ENCODE measurements at regions not wholly inside any gene's neighbourhood (a gene's known extent, or its start where the extent isn't known, plus 50 kb on each side); places are given as distances from the start of the nearest gene placed in this dataset.

- intact Hi-C loops (cut with micrococcal nuclease; ENCODE audit: unreplicated experiment): no loop called here
- ChIA-PET POLR2A (ENCODE audit: low non-redundant PET) (no interaction called here), CTCF (no interaction called here)
These were observed 142.4 kb downstream of the CAAP1 start for GRCh38 chr9:26750162-26750561.

GRCh38 chr9:26748449-26749058 is 144.0 kb downstream of the CAAP1 start:
- intact Hi-C loops (cut with micrococcal nuclease; ENCODE audit: unreplicated experiment): no loop called here
- no peak overlapping the region for H3K4me3 ChIP-seq (ENCODE audit: low read depth, low read length, poor library complexity, severe bottlenecking)
- no peaks in the 10 kb centered on the region for H3K4me1 ChIP-seq (ENCODE audit: insufficient read depth, low read length, poor library complexity, severe bottlenecking)
- no peak for DNase-seq (ENCODE audit: low spot score)
- H3K27me3 ChIP-seq (replicated peaks; ENCODE audit: insufficient read depth, low read depth, low read length, poor library complexity): no peaks in the 10 kb centered on the region
- TF ChIP-seq, protein P1, sequence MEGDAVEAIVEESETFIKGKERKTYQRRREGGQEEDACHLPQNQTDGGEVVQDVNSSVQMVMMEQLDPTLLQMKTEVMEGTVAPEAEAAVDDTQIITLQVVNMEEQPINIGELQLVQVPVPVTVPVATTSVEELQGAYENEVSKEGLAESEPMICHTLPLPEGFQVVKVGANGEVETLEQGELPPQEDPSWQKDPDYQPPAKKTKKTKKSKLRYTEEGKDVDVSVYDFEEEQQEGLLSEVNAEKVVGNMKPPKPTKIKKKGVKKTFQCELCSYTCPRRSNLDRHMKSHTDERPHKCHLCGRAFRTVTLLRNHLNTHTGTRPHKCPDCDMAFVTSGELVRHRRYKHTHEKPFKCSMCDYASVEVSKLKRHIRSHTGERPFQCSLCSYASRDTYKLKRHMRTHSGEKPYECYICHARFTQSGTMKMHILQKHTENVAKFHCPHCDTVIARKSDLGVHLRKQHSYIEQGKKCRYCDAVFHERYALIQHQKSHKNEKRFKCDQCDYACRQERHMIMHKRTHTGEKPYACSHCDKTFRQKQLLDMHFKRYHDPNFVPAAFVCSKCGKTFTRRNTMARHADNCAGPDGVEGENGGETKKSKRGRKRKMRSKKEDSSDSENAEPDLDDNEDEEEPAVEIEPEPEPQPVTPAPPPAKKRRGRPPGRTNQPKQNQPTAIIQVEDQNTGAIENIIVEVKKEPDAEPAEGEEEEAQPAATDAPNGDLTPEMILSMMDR (conservative IDR thresholded peaks at IDR 0.05; ENCODE audit: low read depth, low read length): no peak
- no peak for TF ChIP-seq EZH2 (IDR thresholded peaks at IDR 0.05; ENCODE audit: borderline replicate concordance, low read depth, low read length, poor library complexity, severe bottlenecking)
- ChIA-PET POLR2A (ENCODE audit: low non-redundant PET) (no interaction called here), CTCF (no interaction called here)
- no peaks in the 10 kb centered on the region for H3K9me3 ChIP-seq (ENCODE audit: low read depth, low read length, poor library complexity, severe bottlenecking)
- no TSS peak for BruUV-seq (replicated peaks)
- no peaks in the 10 kb centered on the region for H3K36me3 ChIP-seq (ENCODE audit: insufficient read depth, low read length, poor library complexity, severe bottlenecking)
- no peak overlapping the region for H3K27ac ChIP-seq (ENCODE audit: low read depth, low read length, poor library complexity, severe bottlenecking)

More at GRCh38 chr9:26750162-26750561, 142.4 kb downstream of the CAAP1 start:
- Histone ChIP-seq H3K27ac (ENCODE audit: low read depth, low read length, poor library complexity, severe bottlenecking) (no peak overlapping the region), H3K36me3 (ENCODE audit: insufficient read depth, low read length, poor library complexity, severe bottlenecking) (no peaks in the 10 kb centered on the region), H3K4me3 (ENCODE audit: low read depth, low read length, poor library complexity, severe bottlenecking) (no peak overlapping the region), H3K27me3 (replicated peaks; ENCODE audit: insufficient read depth, low read depth, low read length, poor library complexity) (no peaks in the 10 kb centered on the region), H3K4me1 (ENCODE audit: insufficient read depth, low read length, poor library complexity, severe bottlenecking) (no peaks in the 10 kb centered on the region), H3K9me3 (ENCODE audit: low read depth, low read length, poor library complexity, severe bottlenecking) (no peaks in the 10 kb centered on the region)
- no TSS peak for BruUV-seq (replicated peaks)
- no peak for TF ChIP-seq EZH2 (IDR thresholded peaks at IDR 0.05; ENCODE audit: borderline replicate concordance, low read depth, low read length, poor library complexity, severe bottlenecking)
- TF ChIP-seq, protein P1 (conservative IDR thresholded peaks at IDR 0.05; ENCODE audit: low read depth, low read length): no peak
- no peak for DNase-seq (ENCODE audit: low spot score)

DNA sequence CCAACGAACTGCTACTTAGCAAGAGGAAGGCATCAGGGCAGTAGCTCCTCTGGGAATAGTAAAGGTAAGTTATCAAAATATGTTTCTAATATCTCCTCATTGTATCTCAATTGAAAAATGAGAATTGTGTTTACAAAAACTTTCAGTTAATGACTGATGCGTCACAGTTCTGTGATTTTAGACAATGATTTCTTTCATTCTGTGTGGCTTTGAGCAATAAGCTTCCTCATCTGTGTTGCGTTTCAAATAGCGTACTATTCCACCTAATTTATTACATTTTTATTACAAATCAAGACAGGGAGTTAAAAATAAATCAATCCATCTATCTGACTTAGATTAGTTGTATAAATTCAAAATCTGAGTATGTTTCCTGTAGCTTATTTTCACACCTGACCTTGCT is 145.0 kb downstream of the CAAP1 start:
- no TSS peak for BruUV-seq (replicated peaks)
- DNase-seq (ENCODE audit: low spot score): no peak
- intact Hi-C loops (cut with micrococcal nuclease; ENCODE audit: unreplicated experiment): loop anchor here (2.0 kb wide), 1 partner anchor 227 kb away; no protein-coding TSS in a partner anchor
- ChIA-PET CTCF (no interaction called here), POLR2A (ENCODE audit: low non-redundant PET) (no interaction called here)
- Histone ChIP-seq H3K36me3 (ENCODE audit: insufficient read depth, low read length, poor library complexity, severe bottlenecking) (no peaks in the 10 kb centered on the region), H3K4me3 (ENCODE audit: low read depth, low read length, poor library complexity, severe bottlenecking) (no peak overlapping the region), H3K9me3 (ENCODE audit: low read depth, low read length, poor library complexity, severe bottlenecking) (no peaks in the 10 kb centered on the region), H3K27ac (ENCODE audit: low read depth, low read length, poor library complexity, severe bottlenecking) (no peak overlapping the region), H3K27me3 (replicated peaks; ENCODE audit: insufficient read depth, low read depth, low read length, poor library complexity) (no peaks in the 10 kb centered on the region), H3K4me1 (ENCODE audit: insufficient read depth, low read length, poor library complexity, severe bottlenecking) (no peaks in the 10 kb centered on the region)
- TF ChIP-seq EZH2 (IDR thresholded peaks at IDR 0.05; ENCODE audit: borderline replicate concordance, low read depth, low read length, poor library complexity, severe bottlenecking): no peak
- TF ChIP-seq, protein P1 (conservative IDR thresholded peaks at IDR 0.05; ENCODE audit: low read depth, low read length): no peak

Measured in A673 (cell line).